ENCODE measurements at regions not wholly inside any gene's neighbourhood (a gene's known extent, or its start where the extent isn't known, plus 50 kb on each side); places are given as distances from the start of the nearest gene placed in this dataset.

GRCh38 chr6:22657352-22657980 lies 88.1 kb downstream of the HDGFL1 start:
- FAIRE-seq (no peak), DNase-seq (ENCODE audit: insufficient read length, low spot score) (no peak)
- no peak for TF ChIP-seq POLR2A (IDR thresholded peaks at IDR 0.05; ENCODE audit: low read depth, low read length)

- DNase-seq (ENCODE audit: insufficient read length, low spot score), result no peak
- FAIRE-seq, result no peak
- TF ChIP-seq POLR2A (IDR thresholded peaks at IDR 0.05; ENCODE audit: low read depth, low read length), result no peak
Observed at GRCh38 chr6:22658183-22658582, 88.8 kb downstream of the HDGFL1 start.

- no peak for FAIRE-seq
- no peak for TF ChIP-seq POLR2A (IDR thresholded peaks at IDR 0.05; ENCODE audit: low read depth, low read length)
- DNase-seq (ENCODE audit: insufficient read length, low spot score), result no peak
Observed at GRCh38 chr6:22658934-22659333, 89.6 kb downstream of the HDGFL1 start.

- no peak for TF ChIP-seq POLR2A (IDR thresholded peaks at IDR 0.05; ENCODE audit: low read depth, low read length)
- no peak for DNase-seq (ENCODE audit: insufficient read length, low spot score)
- no peak for FAIRE-seq
Observed at GRCh38 chr6:22664968-22665367, 95.6 kb downstream of the HDGFL1 start.

- no peak for TF ChIP-seq POLR2A (IDR thresholded peaks at IDR 0.05; ENCODE audit: low read depth, low read length)
Observed at GRCh38 chr6:22666021-22666420, 96.7 kb downstream of the HDGFL1 start.

GRCh38 chr6:22666586-22666985 lies 97.2 kb downstream of the HDGFL1 start:
- DNase-seq (ENCODE audit: insufficient read length, low spot score) (no peak), FAIRE-seq (no peak)
- no peak for TF ChIP-seq POLR2A (IDR thresholded peaks at IDR 0.05; ENCODE audit: low read depth, low read length)

More at GRCh38 chr6:22666021-22666420, 96.7 kb downstream of the HDGFL1 start:
- DNase-seq (ENCODE audit: insufficient read length, low spot score), result no peak
- FAIRE-seq, result no peak

GRCh38 chr6:22667855-22668254 lies 98.5 kb downstream of the HDGFL1 start:
- no peak for TF ChIP-seq POLR2A (IDR thresholded peaks at IDR 0.05; ENCODE audit: low read depth, low read length)
- FAIRE-seq, result no peak
- DNase-seq (ENCODE audit: insufficient read length, low spot score), result no peak

- FAIRE-seq, result no peak
- no peak for TF ChIP-seq POLR2A (IDR thresholded peaks at IDR 0.05; ENCODE audit: low read depth, low read length)
- DNase-seq (ENCODE audit: insufficient read length, low spot score), result no peak
Observed at GRCh38 chr6:22668307-22668706, 98.9 kb downstream of the HDGFL1 start.

- DNase-seq (ENCODE audit: insufficient read length, low spot score) (no peak), FAIRE-seq (no peak)
- TF ChIP-seq POLR2A (IDR thresholded peaks at IDR 0.05; ENCODE audit: low read depth, low read length), result no peak
Observed at GRCh38 chr6:22668717-22669116, 99.4 kb downstream of the HDGFL1 start.

GRCh38 chr6:22670605-22671004 lies 101.2 kb downstream of the HDGFL1 start:
- no peak for TF ChIP-seq POLR2A (IDR thresholded peaks at IDR 0.05; ENCODE audit: low read depth, low read length)
- DNase-seq (ENCODE audit: insufficient read length, low spot score) (no peak), FAIRE-seq (no peak)

- DNase-seq (ENCODE audit: insufficient read length, low spot score) (no peak), FAIRE-seq (no peak)
- no peak for TF ChIP-seq POLR2A (IDR thresholded peaks at IDR 0.05; ENCODE audit: low read depth, low read length)
Observed at GRCh38 chr6:22673474-22673873, 104.1 kb downstream of the HDGFL1 start.

GRCh38 chr6:22680950-22681349 lies 111.6 kb downstream of the HDGFL1 start:
- DNase-seq (ENCODE audit: insufficient read length, low spot score) (no peak), FAIRE-seq (no peak)

GRCh38 chr6:22681761-22682160 lies 112.4 kb downstream of the HDGFL1 start:
- no peak for FAIRE-seq
- DNase-seq (ENCODE audit: insufficient read length, low spot score), result no peak

More at GRCh38 chr6:22680950-22681349, 111.6 kb downstream of the HDGFL1 start:
- TF ChIP-seq POLR2A (IDR thresholded peaks at IDR 0.05; ENCODE audit: low read depth, low read length), result no peak

GRCh38 chr6:22682979-22683378 lies 113.6 kb downstream of the HDGFL1 start:
- no peak for FAIRE-seq

More at GRCh38 chr6:22681761-22682160, 112.4 kb downstream of the HDGFL1 start:
- TF ChIP-seq POLR2A (IDR thresholded peaks at IDR 0.05; ENCODE audit: low read depth, low read length), result no peak

GRCh38 chr6:22690446-22690845 lies 121.1 kb downstream of the HDGFL1 start:
- TF ChIP-seq POLR2A (IDR thresholded peaks at IDR 0.05; ENCODE audit: low read depth, low read length), result no peak

More at GRCh38 chr6:22682979-22683378, 113.6 kb downstream of the HDGFL1 start:
- no peak for TF ChIP-seq POLR2A (IDR thresholded peaks at IDR 0.05; ENCODE audit: low read depth, low read length)
- DNase-seq (ENCODE audit: insufficient read length, low spot score), result no peak

More at GRCh38 chr6:22690446-22690845, 121.1 kb downstream of the HDGFL1 start:
- no peak for DNase-seq (ENCODE audit: insufficient read length, low spot score)
- no peak for FAIRE-seq
